Stomach smooth muscle (tissue), 2 donors: ENCODE measurements at regions not wholly inside any gene's neighbourhood (a gene's known extent, or its start where the extent isn't known, plus 50 kb on each side); places are given as distances from the start of the nearest gene placed in this dataset.

Experiments
- H3K27ac ChIP-seq: one replicate; pipeline ENCODE4 v1.7.0; 2013; ENCODE audit warnings: mild to moderate bottlenecking, low read length, inconsistent platforms
- H3K27me3 ChIP-seq, 2 donors: one replicate each; pipeline ENCODE4 v1.7.0; 2013; ENCODE audit warnings: low read length in 2 of 2; ENCODE audit not compliant: insufficient read depth in 2 of 2, control insufficient read depth in 1 of 2
- H3K36me3 ChIP-seq, 2 donors: one replicate each; pipeline ENCODE4 v1.7.0; 2013; ENCODE audit warnings: low read length in 2 of 2; ENCODE audit not compliant: control insufficient read depth in 2 of 2, insufficient read depth in 2 of 2
- H3K4me1 ChIP-seq: one replicate; pipeline ENCODE4 v1.7.0; 2013; ENCODE audit warnings: low read length; ENCODE audit not compliant: control insufficient read depth, insufficient read depth
- H3K4me3 ChIP-seq, 2 donors: one replicate each; pipeline ENCODE4 v1.7.0; 2013; ENCODE audit warnings: low read length in 2 of 2
- H3K9ac ChIP-seq, 2 donors: one replicate each; pipeline ENCODE4 v1.7.0; 2013; ENCODE audit warnings: low read length in 2 of 2, mild to moderate bottlenecking in 1 of 2
- H3K9me3 ChIP-seq, 2 donors: one replicate each; pipeline ENCODE4 v1.7.0; 2013; ENCODE audit warnings: low read length in 2 of 2; ENCODE audit not compliant: control insufficient read depth in 2 of 2
- donor health status: healthy.
- donor health status: Pancreatic carcinoma.

- no peaks in the 10 kb centered on the region for H3K9me3 ChIP-seq
- H3K36me3 ChIP-seq: no peaks in the 10 kb centered on the region
- H3K4me1 ChIP-seq: peaks cover 15% of the 10 kb centered on the region
- no peak overlapping the region for H3K27ac ChIP-seq
- no peaks in the 10 kb centered on the region for H3K27me3 ChIP-seq
- H3K9ac ChIP-seq: no peak overlapping the region
- no peak overlapping the region for H3K4me3 ChIP-seq
Observed at GRCh38 chr15:93826293-93826692, 405.1 kb upstream of the MCTP2 start.

DNA sequence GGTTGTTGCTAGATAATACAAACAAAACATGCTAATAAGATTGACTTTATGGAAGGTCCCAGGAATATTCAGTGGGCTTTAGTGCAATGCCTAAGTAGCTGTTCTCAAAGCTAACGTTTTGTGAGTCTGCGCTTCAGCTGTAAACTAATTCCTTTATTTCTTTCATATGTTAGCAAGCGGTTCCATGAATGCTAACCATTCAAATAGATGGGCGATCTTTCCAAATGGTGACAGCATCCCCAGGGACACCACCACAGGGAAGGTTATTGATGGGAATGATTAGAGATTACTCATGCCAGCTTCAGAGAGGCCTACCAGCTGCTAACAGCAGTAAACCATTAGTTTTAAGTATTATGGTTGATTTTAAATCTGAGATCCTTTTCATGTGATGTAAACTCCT lies 405.7 kb upstream of the MCTP2 start:
- H3K27ac ChIP-seq: no peak overlapping the region
- no peaks in the 10 kb centered on the region for H3K27me3 ChIP-seq
- peaks cover 10% of the 10 kb centered on the region for H3K4me1 ChIP-seq
- no peak overlapping the region for H3K9ac ChIP-seq
- no peaks in the 10 kb centered on the region for H3K36me3 ChIP-seq
- no peaks in the 10 kb centered on the region for H3K9me3 ChIP-seq
- no peak overlapping the region for H3K4me3 ChIP-seq

- no peak overlapping the region for H3K9ac ChIP-seq
- H3K27ac ChIP-seq: no peak overlapping the region
- peaks cover 3% of the 10 kb centered on the region for H3K4me1 ChIP-seq
- H3K9me3 ChIP-seq: no peaks in the 10 kb centered on the region
- no peaks in the 10 kb centered on the region for H3K27me3 ChIP-seq
- no peaks in the 10 kb centered on the region for H3K36me3 ChIP-seq
- H3K4me3 ChIP-seq: no peak overlapping the region
Observed at GRCh38 chr15:93823971-93824913, 407.1 kb upstream of the MCTP2 start.

GRCh38 chr15:93820566-93820965 lies 410.8 kb upstream of the MCTP2 start:
- Histone ChIP-seq H3K9me3 (no peaks in the 10 kb centered on the region), H3K36me3 (no peaks in the 10 kb centered on the region), H3K9ac (no peak overlapping the region), H3K4me1 (no peaks in the 10 kb centered on the region), H3K27ac (no peak overlapping the region), H3K27me3 (no peaks in the 10 kb centered on the region), H3K4me3 (peak overlapping the region in 1 of 2 donors; percentile 0)

DNA sequence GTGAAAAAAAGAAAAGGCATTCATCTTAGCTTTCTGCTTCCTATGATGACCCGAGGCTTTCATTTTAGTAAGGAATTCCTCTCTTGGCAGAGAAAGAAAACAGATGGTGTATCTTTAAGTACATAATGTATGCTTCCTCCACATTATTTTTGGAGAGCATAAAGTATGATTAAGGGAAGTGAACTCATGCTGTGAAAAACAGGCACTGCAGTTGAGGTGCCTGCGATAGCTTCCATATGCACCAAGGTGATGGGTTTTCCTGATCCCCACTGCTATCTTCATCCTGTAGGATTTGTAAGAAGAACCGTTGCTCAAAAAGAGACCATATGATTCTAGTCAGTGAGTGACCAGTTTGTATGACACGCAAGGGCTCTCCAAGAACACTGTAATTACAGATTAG lies 411.5 kb upstream of the MCTP2 start:
- Histone ChIP-seq H3K4me3 (no peak overlapping the region), H3K9me3 (no peaks in the 10 kb centered on the region), H3K4me1 (no peaks in the 10 kb centered on the region), H3K27ac (no peak overlapping the region), H3K9ac (no peak overlapping the region), H3K36me3 (no peaks in the 10 kb centered on the region), H3K27me3 (no peaks in the 10 kb centered on the region)

- H3K27ac ChIP-seq: no peak overlapping the region
- H3K4me1 ChIP-seq: no peaks in the 10 kb centered on the region
- H3K27me3 ChIP-seq: no peaks in the 10 kb centered on the region
- no peaks in the 10 kb centered on the region for H3K36me3 ChIP-seq
- H3K9ac ChIP-seq: no peak overlapping the region
- H3K9me3 ChIP-seq: no peaks in the 10 kb centered on the region
- H3K4me3 ChIP-seq: no peak overlapping the region
Observed at GRCh38 chr15:93816815-93817214, 414.5 kb upstream of the MCTP2 start.

DNA sequence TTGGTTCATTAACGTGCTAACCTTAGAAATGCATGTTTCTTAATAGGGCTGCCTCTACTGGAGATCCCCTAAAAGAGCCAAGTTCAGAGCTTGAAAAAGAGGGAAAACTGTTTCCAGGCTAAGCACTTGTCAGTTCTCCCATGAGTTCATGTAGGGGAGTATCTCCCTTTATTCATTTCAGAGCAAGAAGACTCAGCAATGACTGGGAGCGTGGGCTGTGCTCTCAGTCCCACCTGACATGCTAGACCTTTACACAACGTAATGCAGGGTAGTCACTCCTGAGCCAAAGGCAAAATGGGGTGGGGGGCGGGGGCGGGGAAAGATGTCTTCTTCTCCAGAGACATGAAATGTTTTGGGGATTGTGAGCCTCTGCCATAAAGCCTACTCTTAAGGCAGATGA lies 420.1 kb upstream of the MCTP2 start:
- no peak overlapping the region for H3K4me3 ChIP-seq
- H3K27ac ChIP-seq: no peak overlapping the region
- no peak overlapping the region for H3K9ac ChIP-seq
- no peaks in the 10 kb centered on the region for H3K36me3 ChIP-seq
- no peaks in the 10 kb centered on the region for H3K4me1 ChIP-seq
- no peaks in the 10 kb centered on the region for H3K27me3 ChIP-seq
- no peaks in the 10 kb centered on the region for H3K9me3 ChIP-seq

DNA sequence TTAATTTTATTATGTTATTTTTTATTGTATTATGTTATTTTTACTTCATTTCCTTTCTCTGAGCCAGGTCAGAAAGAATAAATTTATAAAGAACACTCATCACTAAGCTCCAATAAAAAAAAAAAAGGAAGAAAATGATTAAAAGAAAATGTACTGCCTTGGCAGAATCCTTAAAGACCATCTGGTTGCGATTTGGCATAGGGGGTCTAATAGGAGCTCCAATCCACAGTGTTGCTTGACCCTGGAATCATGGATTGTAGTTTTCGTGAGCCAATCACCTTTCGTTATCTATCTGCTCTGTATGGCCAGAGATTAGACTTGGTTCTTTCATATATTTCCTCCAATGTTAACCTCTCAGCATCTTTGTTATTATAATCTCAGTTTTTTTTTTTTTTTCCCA lies 421.8 kb upstream of the MCTP2 start:
- no peak overlapping the region for H3K4me3 ChIP-seq
- no peak overlapping the region for H3K9ac ChIP-seq
- H3K27ac ChIP-seq: no peak overlapping the region
- no peaks in the 10 kb centered on the region for H3K4me1 ChIP-seq
- no peaks in the 10 kb centered on the region for H3K27me3 ChIP-seq
- H3K9me3 ChIP-seq: no peaks in the 10 kb centered on the region
- H3K36me3 ChIP-seq: no peaks in the 10 kb centered on the region

DNA sequence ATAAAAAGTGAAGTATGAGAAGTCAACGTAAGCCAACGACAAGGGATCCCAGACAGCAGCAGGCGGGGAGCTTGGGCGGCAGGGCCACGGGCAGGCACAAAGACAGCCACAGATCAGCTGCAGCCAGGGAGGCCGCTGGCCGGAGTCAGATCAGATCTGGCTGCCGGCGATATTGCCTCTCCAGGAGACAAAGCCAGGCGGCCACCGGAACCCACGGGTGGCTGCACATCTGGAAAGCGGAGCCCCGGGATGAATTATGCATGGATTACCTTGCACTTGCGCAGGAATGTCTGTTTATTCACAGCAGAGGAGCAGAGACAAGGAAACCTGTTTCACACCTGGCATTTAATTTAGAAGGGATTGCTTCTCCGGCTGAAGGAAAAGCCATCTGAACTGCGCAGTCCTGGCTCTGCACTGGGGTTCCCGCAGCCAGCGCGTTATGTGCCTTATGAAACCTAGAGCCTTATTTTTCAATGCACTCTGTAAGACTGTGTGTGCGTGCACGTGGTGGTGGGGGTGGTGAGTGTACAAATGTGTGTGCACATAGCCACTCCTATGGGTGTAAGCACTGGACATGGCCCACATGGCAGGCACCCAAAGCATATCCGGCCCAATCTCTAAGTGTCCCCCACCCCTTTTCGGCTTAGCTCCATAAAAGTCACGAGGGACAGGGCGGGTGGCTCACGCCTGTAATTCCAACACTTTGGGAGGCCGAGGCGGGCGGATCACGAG lies 427.8 kb upstream of the MCTP2 start:
- Histone ChIP-seq H3K36me3 (no peaks in the 10 kb centered on the region), H3K9ac (no peak overlapping the region), H3K4me3 (no peak overlapping the region), H3K4me1 (peaks cover 3% of the 10 kb centered on the region), H3K27me3 (no peaks in the 10 kb centered on the region), H3K9me3 (no peaks in the 10 kb centered on the region), H3K27ac (no peak overlapping the region)

GRCh38 chr15:93801206-93801605 lies 430.2 kb upstream of the MCTP2 start:
- H3K4me3 ChIP-seq: no peak overlapping the region
- no peaks in the 10 kb centered on the region for H3K9me3 ChIP-seq
- no peak overlapping the region for H3K9ac ChIP-seq
- H3K27ac ChIP-seq: no peak overlapping the region
- H3K27me3 ChIP-seq: no peaks in the 10 kb centered on the region
- no peaks in the 10 kb centered on the region for H3K36me3 ChIP-seq
- H3K4me1 ChIP-seq: peaks cover 3% of the 10 kb centered on the region

DNA sequence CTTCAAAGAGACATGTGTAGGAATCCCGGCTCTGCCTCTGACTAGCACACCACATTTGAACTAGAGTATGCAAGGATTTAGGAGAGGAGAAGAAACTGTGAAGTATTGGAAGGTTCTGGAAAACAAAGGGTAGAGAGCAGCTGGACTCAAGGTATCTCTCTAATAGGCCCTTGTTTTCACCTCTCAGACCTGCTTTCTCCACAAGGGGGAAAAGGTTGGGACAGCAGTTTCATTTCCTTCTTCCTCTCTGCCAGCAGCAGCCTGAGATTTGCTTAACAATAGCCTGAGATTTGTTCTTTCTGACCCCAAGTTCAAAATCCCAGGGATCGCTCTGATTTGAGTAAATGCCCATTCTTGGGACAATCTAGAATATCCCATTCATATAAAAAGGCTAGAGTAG lies 430.6 kb upstream of the MCTP2 start:
- H3K27ac ChIP-seq: no peak overlapping the region
- no peaks in the 10 kb centered on the region for H3K27me3 ChIP-seq
- no peak overlapping the region for H3K4me3 ChIP-seq
- H3K9me3 ChIP-seq: no peaks in the 10 kb centered on the region
- peaks cover 3% of the 10 kb centered on the region for H3K4me1 ChIP-seq
- H3K36me3 ChIP-seq: no peaks in the 10 kb centered on the region
- H3K9ac ChIP-seq: no peak overlapping the region
